ENCODE measurements at regions not wholly inside any gene's neighbourhood (a gene's known extent, or its start where the extent isn't known, plus 50 kb on each side); places are given as distances from the start of the nearest gene placed in this dataset.
A peak's percentile ranks its signal among the peaks of the same experiment; 100 is the strongest.
"Not testable (repeated sequence)": the region's sequence is repeated elsewhere in the genome, so short reads cannot be mapped to it uniquely, and the experiment has no call there.

DNA sequence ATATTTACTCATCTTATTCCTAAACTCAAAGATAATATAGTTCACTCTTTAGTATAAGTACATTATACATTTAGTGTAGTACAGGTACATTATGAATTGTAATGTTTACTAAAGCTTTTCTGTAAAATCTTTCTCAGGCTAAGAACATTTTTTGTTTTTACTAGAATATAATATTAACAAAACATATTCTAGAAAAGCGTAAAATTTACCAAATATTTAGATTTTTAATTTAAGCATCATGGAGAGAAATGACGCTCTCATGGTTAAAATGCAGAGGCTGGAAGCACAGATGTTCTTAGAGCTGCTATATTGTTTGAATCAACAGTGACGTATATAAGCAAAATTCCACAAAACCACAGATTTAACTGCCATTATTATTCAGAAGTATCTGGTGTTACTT is 54.7 kb upstream of the NBPF15 start:
- not testable (repeated sequence) for DNase-seq

GRCh38 chr1:144516906-144517305 is 55.4 kb upstream of the NBPF15 start:
- H3K36me3 ChIP-seq; DNase-seq; H3K4me3 ChIP-seq; intact Hi-C loops (cut with micrococcal nuclease); H3K4me1 ChIP-seq; H3K9me3 ChIP-seq (replicated peaks); H3K27ac ChIP-seq (replicated peaks): not testable (repeated sequence)
- H3K27me3 ChIP-seq (ENCODE audit: low read depth), result peaks cover 11% of the 10 kb centered on the region

More for the DNA sequence above, 54.7 kb upstream of the NBPF15 start:
- H3K4me1 ChIP-seq; H3K4me3 ChIP-seq; H3K36me3 ChIP-seq; H3K27ac ChIP-seq (replicated peaks); H3K9me3 ChIP-seq (replicated peaks); intact Hi-C loops (cut with micrococcal nuclease): not testable (repeated sequence)
- H3K27me3 ChIP-seq (ENCODE audit: low read depth), result peaks cover 11% of the 10 kb centered on the region

- DNase-seq; H3K9me3 ChIP-seq (replicated peaks); H3K4me3 ChIP-seq; H3K27ac ChIP-seq (replicated peaks); intact Hi-C loops (cut with micrococcal nuclease); H3K36me3 ChIP-seq; H3K4me1 ChIP-seq: not testable (repeated sequence)
- peaks cover 11% of the 10 kb centered on the region for H3K27me3 ChIP-seq (ENCODE audit: low read depth)
Measured at GRCh38 chr1:144518439-144518838, 57.0 kb upstream of the NBPF15 start.

- H3K36me3 ChIP-seq; H3K27ac ChIP-seq (replicated peaks); DNase-seq; H3K4me3 ChIP-seq; H3K9me3 ChIP-seq (replicated peaks); intact Hi-C loops (cut with micrococcal nuclease); H3K4me1 ChIP-seq: not testable (repeated sequence)
- H3K27me3 ChIP-seq (ENCODE audit: low read depth), result peaks cover 19% of the 10 kb centered on the region
Measured at GRCh38 chr1:144519528-144520189, 58.2 kb upstream of the NBPF15 start.

- H3K4me3 ChIP-seq, result not testable (repeated sequence)
Measured at GRCh38 chr1:144523661-144524407, 62.4 kb upstream of the NBPF15 start.

DNA sequence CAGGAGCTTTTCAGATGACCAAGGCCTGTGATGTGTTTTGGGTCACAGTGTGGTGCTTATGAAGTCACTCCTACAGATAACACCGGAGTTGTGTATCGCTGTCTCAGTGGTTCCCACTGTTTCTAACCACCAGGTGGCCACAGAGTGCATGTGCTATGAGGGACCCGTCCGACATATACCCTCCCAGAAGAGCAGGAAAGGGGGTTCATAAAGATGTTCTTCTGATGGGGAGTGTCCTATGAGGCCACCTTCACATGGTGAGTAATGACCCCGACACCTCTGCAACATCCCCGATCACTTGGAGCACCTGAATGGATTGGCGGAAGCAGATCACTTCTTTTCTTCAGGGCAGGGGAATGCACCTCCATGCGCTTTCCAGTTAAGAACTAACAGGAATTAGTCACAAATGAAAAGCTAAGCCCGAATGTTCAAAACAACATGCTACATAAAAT is 60.5 kb upstream of the PPIAL4F start:
- H3K27ac ChIP-seq (replicated peaks); H3K9me3 ChIP-seq (replicated peaks); H3K4me1 ChIP-seq; H3K4me3 ChIP-seq; intact Hi-C loops (cut with micrococcal nuclease); H3K36me3 ChIP-seq; DNase-seq: not testable (repeated sequence)
- H3K27me3 ChIP-seq (ENCODE audit: low read depth), result peaks cover 14% of the 10 kb centered on the region
- peak; percentile 61 for TF ChIP-seq CTCF (IDR thresholded peaks at IDR 0.05; ENCODE audit: borderline replicate concordance)

More at GRCh38 chr1:144523661-144524407, 62.4 kb upstream of the NBPF15 start:
- peak; percentile 11 for DNase-seq
- H3K9me3 ChIP-seq (replicated peaks); H3K36me3 ChIP-seq; H3K27ac ChIP-seq (replicated peaks); intact Hi-C loops (cut with micrococcal nuclease); H3K4me1 ChIP-seq: not testable (repeated sequence)
- H3K27me3 ChIP-seq (ENCODE audit: low read depth), result peaks cover 19% of the 10 kb centered on the region

DNA sequence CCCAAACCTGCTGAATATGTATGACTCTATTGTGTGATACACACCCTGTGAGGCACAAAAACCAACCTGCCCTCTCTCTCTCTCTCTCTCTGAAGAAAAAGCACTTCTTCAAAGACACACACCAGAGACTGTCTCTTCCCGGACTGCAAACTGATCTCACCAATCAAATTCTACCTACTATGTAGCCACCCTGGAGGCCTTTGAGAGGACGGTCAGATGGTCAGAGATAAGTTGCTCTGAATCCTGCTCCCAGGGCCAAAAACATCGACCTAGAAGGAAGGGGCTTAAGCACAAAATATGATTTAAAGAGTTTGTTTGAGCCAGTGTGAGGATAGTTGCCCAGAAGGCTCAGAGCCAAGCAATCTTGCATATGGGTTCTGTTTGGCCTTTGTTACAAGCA is 59.2 kb upstream of the PPIAL4F start:
- H3K27me3 ChIP-seq (ENCODE audit: low read depth), result peaks cover 12% of the 10 kb centered on the region
- intact Hi-C loops (cut with micrococcal nuclease); DNase-seq; H3K4me1 ChIP-seq; H3K4me3 ChIP-seq; H3K27ac ChIP-seq (replicated peaks); H3K36me3 ChIP-seq; H3K9me3 ChIP-seq (replicated peaks): not testable (repeated sequence)

- H3K27me3 ChIP-seq (ENCODE audit: low read depth), result peaks cover 16% of the 10 kb centered on the region
- intact Hi-C loops (cut with micrococcal nuclease); DNase-seq; H3K27ac ChIP-seq (replicated peaks); H3K4me3 ChIP-seq; H3K36me3 ChIP-seq; H3K4me1 ChIP-seq; H3K9me3 ChIP-seq (replicated peaks): not testable (repeated sequence)
Measured at GRCh38 chr1:144534286-144534685, 58.4 kb upstream of the PPIAL4F start.

- peaks cover 22% of the 10 kb centered on the region for H3K27me3 ChIP-seq (ENCODE audit: low read depth)
- H3K4me1 ChIP-seq; intact Hi-C loops (cut with micrococcal nuclease); H3K27ac ChIP-seq (replicated peaks); H3K36me3 ChIP-seq; H3K4me3 ChIP-seq; DNase-seq; H3K9me3 ChIP-seq (replicated peaks): not testable (repeated sequence)
Measured at GRCh38 chr1:144536677-144537076, 56.0 kb upstream of the PPIAL4F start.

DNA sequence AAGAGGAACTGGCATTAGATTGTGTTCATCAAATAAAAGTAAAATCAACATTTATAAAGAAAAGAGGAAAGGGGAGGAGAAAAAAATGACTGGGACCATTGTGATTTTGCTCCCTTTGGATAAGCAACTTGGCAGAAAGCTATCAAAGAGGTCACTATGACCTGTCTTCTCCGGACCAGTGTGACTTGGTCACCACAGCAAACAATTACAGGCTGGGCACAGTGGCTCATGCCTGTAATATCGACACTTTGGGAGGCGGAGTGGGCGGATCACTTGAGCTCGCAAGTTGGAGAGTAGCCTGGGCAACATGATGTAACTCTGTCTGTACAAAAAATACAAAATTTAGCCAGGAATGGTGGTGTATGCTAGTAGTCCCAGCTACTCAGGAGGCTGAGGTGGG is 55.5 kb upstream of the PPIAL4F start:
- peaks cover 18% of the 10 kb centered on the region for H3K27me3 ChIP-seq (ENCODE audit: low read depth)
- DNase-seq; intact Hi-C loops (cut with micrococcal nuclease); H3K4me3 ChIP-seq; H3K4me1 ChIP-seq; H3K9me3 ChIP-seq (replicated peaks); H3K27ac ChIP-seq (replicated peaks); H3K36me3 ChIP-seq: not testable (repeated sequence)

DNA sequence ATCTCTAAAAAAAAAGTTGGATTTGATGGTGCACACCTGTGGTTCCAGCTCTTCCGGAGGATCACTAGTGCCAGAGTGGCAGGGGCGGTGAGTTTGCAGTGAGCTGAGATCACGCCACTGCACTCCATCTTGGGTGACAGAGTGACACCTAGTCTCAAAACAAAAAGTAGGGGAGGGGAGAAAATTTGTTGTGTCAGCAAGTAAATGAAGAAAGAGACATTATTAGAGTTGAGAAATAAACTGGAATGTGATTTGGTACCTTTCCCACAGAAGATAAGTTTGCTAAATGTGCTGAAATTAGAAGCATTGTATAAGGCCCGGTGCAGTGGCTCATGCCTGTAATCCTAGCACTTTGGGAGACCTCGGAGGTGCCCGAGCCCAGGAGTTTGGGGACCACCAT is 54.0 kb upstream of the PPIAL4F start:
- H3K9me3 ChIP-seq (replicated peaks); H3K27ac ChIP-seq (replicated peaks); intact Hi-C loops (cut with micrococcal nuclease); H3K4me1 ChIP-seq; H3K4me3 ChIP-seq; DNase-seq; H3K36me3 ChIP-seq: not testable (repeated sequence)
- H3K27me3 ChIP-seq (ENCODE audit: low read depth), result peaks cover 18% of the 10 kb centered on the region

GRCh38 chr1:144539191-144539960 is 53.3 kb upstream of the PPIAL4F start:
- peaks cover 18% of the 10 kb centered on the region for H3K27me3 ChIP-seq (ENCODE audit: low read depth)
- intact Hi-C loops (cut with micrococcal nuclease); H3K27ac ChIP-seq (replicated peaks); H3K9me3 ChIP-seq (replicated peaks); H3K36me3 ChIP-seq; DNase-seq; H3K4me3 ChIP-seq; H3K4me1 ChIP-seq: not testable (repeated sequence)
